Stimulated activated effector memory CD8-positive, alpha-beta T cell treated with anti-CD3 and anti-CD28 coated beads, Interleukin-12 subunit alpha, Interleukin-12 subunit beta, amount 100 ng/mL, for 72 hours (primary cell): ENCODE measurements at regions not wholly inside any gene's neighbourhood (a gene's known extent, or its start where the extent isn't known, plus 50 kb on each side); places are given as distances from the start of the nearest gene placed in this dataset.

Experiments
- ATAC-seq: fragments of 150-1000 bp; cut with Tn5 transposase; 2 replicates; pipeline ENCODE4 v1.10.0; 2021
- DNase-seq, 2 donors: peaks; one replicate each; pipeline ENCODE4 v3.0.0; 2021 to 2022; ENCODE audit warnings: low spot score in 2 of 2
- H3K27ac Mint-ChIP-seq: one replicate; pipeline ENCODE4 v1.8.0; 2022; ENCODE audit warnings: mild to moderate bottlenecking, mixed read lengths
- H3K36me3 Mint-ChIP-seq: one replicate; pipeline ENCODE4 v1.8.0; 2022; ENCODE audit warnings: mild to moderate bottlenecking, mixed read lengths
- H3K4me1 Mint-ChIP-seq: one replicate; pipeline ENCODE4 v1.8.0; 2022; ENCODE audit warnings: mixed read lengths
- H3K4me3 Mint-ChIP-seq: one replicate; pipeline ENCODE4 v1.8.0; 2022; ENCODE audit warnings: mild to moderate bottlenecking, mixed read lengths
- H3K9me3 Mint-ChIP-seq: one replicate; pipeline ENCODE4 v1.8.0; 2022; ENCODE audit warnings: mixed read lengths

DNA sequence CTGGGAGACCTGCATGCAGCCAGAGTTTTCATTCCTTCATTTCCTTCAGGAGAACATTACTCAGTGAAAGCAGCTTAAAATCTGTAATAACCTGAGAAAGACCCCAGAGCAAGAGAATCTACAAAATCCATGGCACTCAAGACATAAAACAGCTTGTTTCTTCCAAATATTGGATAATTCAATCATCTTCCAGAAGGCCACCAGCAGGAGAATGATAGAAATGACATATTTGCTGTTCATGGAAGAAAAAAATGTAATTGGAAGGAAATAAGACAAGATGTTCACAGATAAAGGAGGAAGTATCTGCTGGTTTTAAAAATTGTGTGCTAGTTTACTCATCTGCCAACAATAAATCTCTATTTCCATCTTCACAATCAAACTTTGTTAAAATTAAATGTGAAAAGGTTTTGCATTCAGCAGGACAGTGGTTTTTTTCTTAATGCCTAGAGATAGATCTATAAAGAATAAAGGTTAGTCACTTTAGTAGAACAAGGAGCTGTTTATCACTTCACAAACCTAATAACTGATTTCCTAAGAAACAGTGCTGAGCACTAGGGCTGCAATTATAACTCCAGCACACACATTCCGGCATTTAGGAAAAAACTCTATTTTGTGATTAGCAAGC lies 530.8 kb downstream of the NSUN3 start:
- no peak for ATAC-seq
- H3K4me3 Mint-ChIP-seq, result no peak overlapping the region
- H3K4me1 Mint-ChIP-seq, result no peaks in the 10 kb centered on the region
- no peak for DNase-seq
- H3K36me3 Mint-ChIP-seq, result no peaks in the 10 kb centered on the region
- peaks cover 6% of the 10 kb centered on the region for H3K9me3 Mint-ChIP-seq
- no peak overlapping the region for H3K27ac Mint-ChIP-seq

DNA sequence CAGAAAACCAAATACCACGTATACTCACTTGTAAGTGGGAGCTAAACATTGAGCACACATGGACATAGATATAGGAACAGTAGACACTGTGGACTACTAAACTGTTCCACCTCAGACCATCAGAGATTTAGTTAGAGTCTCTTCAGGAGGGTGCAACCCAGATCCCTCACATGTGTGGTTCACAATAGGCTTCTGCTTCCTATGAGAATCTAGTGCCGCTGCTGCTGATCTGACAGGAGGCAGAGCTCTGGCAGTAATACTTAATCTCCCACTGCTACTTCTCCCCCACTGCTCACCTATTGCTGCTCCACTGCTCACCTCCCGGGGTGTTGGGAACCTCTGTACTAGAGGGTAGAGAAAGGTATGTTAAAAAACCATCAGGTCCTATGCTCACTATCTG lies 533.3 kb downstream of the NSUN3 start:
- Mint-ChIP-seq H3K36me3 (no peaks in the 10 kb centered on the region), H3K9me3 (peaks cover 5% of the 10 kb centered on the region), H3K4me3 (no peak overlapping the region), H3K27ac (no peak overlapping the region), H3K4me1 (no peaks in the 10 kb centered on the region)
- no peak for DNase-seq
- no peak for ATAC-seq

DNA sequence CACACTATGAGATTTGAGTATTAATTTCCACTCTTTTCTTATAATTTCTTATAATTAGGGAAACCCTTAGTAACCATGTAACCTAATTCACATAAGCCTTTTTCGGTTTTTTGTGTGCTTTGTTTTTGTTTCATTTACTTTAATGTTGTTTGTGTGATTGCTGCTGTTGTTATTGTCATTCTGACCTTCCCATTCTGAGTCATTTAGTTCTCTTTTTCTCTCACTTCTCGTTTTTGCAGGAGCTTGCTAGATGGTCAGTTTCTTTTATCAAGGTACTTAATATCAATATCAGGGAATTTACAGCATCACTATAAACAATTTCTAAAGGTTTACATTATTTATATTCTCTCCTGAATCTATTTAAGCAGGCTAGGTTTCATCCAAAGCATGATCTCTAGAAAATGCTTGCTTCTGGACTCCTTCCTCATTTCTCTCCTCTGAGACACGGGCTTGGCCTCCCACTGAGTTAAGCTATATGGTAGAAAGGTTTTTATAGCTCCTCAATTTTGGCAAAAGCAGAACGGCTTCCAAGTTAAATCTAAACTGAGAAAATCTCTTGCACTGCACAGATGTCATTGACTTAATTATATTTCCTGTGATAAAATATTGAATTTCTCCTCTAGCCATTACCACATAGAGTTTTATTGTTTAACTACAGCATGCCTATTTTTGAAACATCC lies 534.2 kb downstream of the NSUN3 start:
- H3K4me1 Mint-ChIP-seq, result no peaks in the 10 kb centered on the region
- no peak overlapping the region for H3K4me3 Mint-ChIP-seq
- DNase-seq (no peak), ATAC-seq (no peak)
- H3K36me3 Mint-ChIP-seq, result no peaks in the 10 kb centered on the region
- no peak overlapping the region for H3K27ac Mint-ChIP-seq
- peaks cover 8% of the 10 kb centered on the region for H3K9me3 Mint-ChIP-seq

DNA sequence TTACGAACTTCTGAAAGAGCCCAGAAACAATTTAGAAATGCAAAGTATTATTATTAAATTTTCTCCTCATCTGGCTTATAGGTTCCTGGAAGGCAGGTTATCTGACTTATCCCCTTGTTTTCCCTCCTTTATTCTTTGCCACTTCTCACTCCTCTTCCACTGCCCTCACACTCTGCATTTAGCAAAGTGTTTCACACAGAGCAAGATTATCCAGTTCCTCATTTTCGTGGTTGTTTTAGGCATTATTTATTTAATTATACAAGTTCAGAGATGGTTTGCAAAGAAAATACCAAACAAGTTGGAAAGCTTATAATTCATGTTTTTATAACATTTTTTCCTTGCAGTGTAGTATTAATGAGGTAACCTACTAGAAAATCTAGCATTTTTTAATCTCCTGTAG lies 544.9 kb downstream of the NSUN3 start:
- ATAC-seq (no peak), DNase-seq (no peak)
- no peak overlapping the region for H3K27ac Mint-ChIP-seq
- H3K36me3 Mint-ChIP-seq, result no peaks in the 10 kb centered on the region
- no peaks in the 10 kb centered on the region for H3K4me1 Mint-ChIP-seq
- peaks cover 6% of the 10 kb centered on the region for H3K9me3 Mint-ChIP-seq
- H3K4me3 Mint-ChIP-seq, result no peak overlapping the region

DNA sequence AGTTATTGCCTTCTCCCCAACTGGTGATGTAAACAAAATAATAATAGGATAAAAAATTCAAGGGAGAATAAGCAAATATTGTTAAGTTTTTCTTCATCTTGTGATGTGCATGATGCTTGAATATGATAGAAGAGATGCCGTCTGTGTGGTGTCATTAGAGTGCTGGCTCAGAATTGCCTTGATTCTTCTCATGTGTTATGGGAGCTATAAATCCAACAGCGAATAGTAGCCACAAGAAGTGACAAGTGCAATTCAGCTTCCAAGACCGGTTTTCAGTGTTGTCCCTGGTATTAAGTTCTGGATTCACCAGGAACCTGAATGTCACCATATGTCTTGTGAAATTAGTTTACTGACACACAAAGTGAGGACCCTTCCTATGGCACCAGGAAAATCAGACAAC lies 547.0 kb downstream of the NSUN3 start:
- H3K9me3 Mint-ChIP-seq, result peaks cover 13% of the 10 kb centered on the region
- no peak for DNase-seq
- no peak overlapping the region for H3K4me3 Mint-ChIP-seq
- no peak for ATAC-seq
- no peaks in the 10 kb centered on the region for H3K36me3 Mint-ChIP-seq
- H3K27ac Mint-ChIP-seq, result no peak overlapping the region
- H3K4me1 Mint-ChIP-seq, result no peaks in the 10 kb centered on the region

DNA sequence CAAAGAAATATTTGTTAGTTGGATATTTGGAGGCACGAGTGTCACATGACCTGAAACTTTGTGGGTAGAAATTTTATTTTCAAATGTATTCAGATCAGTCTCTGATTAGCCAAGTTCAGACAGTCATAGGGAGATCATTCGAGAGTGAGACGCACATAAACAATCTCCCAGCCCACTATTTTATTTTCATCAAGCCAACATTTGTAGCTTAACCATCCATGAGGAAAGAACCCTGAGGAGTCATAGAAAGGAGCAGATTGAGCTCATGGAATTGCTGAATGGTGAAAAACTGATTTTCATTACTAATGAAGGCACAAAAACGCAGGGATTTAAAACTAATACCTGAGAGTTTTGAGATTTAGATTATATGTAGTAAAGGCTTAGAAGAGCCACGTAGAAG lies 548.7 kb downstream of the NSUN3 start:
- H3K4me3 Mint-ChIP-seq, result no peak overlapping the region
- no peaks in the 10 kb centered on the region for H3K36me3 Mint-ChIP-seq
- peaks cover 13% of the 10 kb centered on the region for H3K9me3 Mint-ChIP-seq
- no peak for DNase-seq
- ATAC-seq, result no peak
- H3K27ac Mint-ChIP-seq, result no peak overlapping the region
- no peaks in the 10 kb centered on the region for H3K4me1 Mint-ChIP-seq

DNA sequence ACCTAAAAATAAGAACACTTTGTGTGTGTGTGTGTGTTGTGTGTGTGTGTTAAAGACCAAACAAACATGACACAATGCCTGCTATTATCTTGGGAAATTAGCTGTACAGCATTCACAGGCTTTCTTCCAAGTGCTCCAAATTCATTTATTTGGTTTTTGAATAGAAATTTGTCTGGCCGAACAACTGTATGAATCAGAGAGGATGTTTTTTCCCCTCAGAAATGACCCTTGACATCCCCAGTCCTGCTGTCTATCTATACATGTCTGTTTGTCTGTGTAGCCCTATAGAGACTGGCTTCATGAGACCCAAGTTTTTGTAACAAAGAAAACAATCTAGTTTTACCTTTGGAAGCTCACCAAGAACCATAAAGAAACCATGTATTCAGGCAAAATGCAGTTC lies 549.8 kb downstream of the NSUN3 start:
- no peak overlapping the region for H3K27ac Mint-ChIP-seq
- ATAC-seq (no peak), DNase-seq (no peak)
- H3K36me3 Mint-ChIP-seq, result no peaks in the 10 kb centered on the region
- peaks cover 13% of the 10 kb centered on the region for H3K9me3 Mint-ChIP-seq
- no peaks in the 10 kb centered on the region for H3K4me1 Mint-ChIP-seq
- H3K4me3 Mint-ChIP-seq, result no peak overlapping the region

DNA sequence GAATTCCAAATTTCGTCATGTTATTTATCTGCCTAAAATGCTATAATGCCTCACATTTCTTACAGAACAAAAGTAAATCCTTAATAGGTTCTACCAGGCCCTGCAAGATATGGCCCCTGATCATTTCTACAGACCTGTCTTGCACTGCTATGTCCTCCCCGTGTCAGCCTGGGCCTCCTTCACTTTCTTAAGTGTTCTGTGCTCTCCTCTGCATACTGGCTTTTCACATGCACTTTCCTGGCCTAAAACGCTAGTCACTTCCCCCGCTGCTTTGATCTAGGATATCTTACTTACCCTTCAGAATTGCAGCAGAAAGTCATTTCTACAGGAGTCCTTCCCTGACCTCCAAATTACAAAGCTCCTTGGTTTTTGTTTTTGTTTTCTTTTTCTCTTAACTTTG lies 551.3 kb downstream of the NSUN3 start:
- no peaks in the 10 kb centered on the region for H3K4me1 Mint-ChIP-seq
- H3K9me3 Mint-ChIP-seq, result peaks cover 12% of the 10 kb centered on the region
- H3K36me3 Mint-ChIP-seq, result no peaks in the 10 kb centered on the region
- no peak overlapping the region for H3K27ac Mint-ChIP-seq
- DNase-seq (no peak), ATAC-seq (no peak)
- no peak overlapping the region for H3K4me3 Mint-ChIP-seq

DNA sequence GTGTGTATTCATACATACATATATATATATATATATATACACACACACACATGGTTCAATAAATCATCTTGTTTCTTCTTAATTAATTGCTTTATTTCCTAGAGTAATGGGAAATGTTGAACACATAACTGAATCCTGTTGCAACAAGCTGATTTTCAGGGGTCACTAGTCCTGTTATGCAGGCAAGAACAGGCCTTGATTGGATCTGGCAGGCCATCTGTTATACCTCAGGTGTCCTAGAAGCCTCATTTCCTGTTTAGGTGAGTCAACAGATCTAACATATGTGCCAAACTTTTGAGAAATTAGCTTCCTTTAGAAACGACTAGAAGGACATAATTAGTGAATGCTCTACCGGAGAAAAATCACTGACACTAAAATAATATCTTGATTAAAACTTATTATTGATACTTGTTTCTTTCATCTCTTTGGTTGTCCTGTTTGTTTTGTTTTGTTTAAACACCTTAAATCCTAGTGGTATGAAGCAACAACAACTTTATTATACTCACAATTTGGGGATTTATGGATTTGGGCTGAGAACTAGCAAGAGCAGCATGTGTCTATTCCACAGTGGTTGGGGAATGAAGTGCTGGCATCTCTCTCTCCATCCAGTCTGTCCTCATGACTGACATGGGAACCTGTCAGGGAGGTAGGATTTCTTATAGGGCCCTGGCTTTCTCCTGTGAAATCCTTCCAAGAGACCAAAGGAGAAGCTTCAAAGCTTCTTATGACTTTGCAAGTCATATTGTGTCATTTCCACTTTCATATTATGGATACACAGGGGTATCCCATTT lies 552.6 kb downstream of the NSUN3 start:
- Mint-ChIP-seq H3K4me3 (no peak overlapping the region), H3K27ac (no peak overlapping the region), H3K9me3 (peaks cover 16% of the 10 kb centered on the region), H3K36me3 (no peaks in the 10 kb centered on the region), H3K4me1 (no peaks in the 10 kb centered on the region)
- ATAC-seq (no peak), DNase-seq (no peak)

DNA sequence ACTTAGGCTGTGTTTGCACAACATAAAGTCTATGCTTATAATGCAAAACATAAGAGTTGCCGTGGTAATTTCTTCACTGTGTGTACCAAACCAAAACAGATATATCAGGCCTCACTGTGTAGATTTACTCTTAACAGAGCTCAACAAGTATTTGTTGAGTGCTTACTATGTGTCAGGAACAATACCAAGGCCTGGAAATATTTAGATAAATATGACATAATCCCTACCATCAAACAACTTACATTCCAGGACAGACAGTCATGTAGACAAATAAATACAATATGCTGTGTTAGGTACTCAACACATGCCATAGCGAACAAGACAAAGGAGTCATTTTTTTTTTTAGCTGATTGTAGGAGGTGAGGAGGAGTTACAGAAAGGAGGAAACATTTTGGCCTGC lies 554.0 kb downstream of the NSUN3 start:
- Mint-ChIP-seq H3K4me3 (no peak overlapping the region), H3K4me1 (no peaks in the 10 kb centered on the region), H3K36me3 (no peaks in the 10 kb centered on the region), H3K27ac (no peak overlapping the region), H3K9me3 (peaks cover 16% of the 10 kb centered on the region)
- DNase-seq (no peak), ATAC-seq (no peak)

DNA sequence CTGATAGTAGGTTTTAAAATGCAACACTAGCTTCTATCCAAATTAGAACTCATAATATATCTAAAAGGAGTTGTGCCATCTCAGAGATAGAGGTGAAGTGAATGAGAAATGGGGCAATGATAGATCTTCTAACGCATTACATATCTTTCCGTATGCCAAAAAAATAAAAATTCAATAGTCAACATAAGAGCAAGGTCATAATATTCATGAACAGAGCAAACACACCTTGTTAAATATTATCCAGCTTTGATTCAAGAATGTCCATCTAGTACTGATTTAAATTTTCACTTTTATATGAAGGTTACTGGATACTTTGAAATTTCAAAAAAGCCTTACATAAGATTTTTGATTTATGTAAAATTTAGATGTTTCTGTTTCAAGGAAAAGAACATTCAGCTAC lies 554.5 kb downstream of the NSUN3 start:
- peaks cover 14% of the 10 kb centered on the region for H3K9me3 Mint-ChIP-seq
- H3K36me3 Mint-ChIP-seq, result no peaks in the 10 kb centered on the region
- no peak overlapping the region for H3K4me3 Mint-ChIP-seq
- H3K4me1 Mint-ChIP-seq, result no peaks in the 10 kb centered on the region
- no peak for ATAC-seq
- no peak for DNase-seq
- no peak overlapping the region for H3K27ac Mint-ChIP-seq

DNA sequence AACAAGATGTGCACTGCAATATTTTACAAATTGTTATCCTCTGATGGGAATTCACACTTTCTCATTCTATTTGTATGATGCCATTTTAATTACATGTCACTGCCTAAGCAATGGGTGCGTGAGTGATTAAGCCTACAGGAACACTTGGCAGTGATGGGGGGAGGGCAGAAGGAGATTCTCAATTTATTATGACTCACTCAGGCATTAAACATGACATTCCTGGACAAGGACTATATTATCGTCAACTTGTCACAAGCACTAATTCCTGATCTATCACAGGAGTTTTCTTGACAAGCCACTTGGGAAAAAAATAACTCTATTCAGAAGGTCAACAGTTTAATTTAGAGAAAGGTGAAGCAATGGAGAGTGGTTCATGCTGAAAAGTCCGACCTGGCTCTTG lies 556.8 kb downstream of the NSUN3 start:
- H3K4me1 Mint-ChIP-seq, result no peaks in the 10 kb centered on the region
- no peak for ATAC-seq
- H3K36me3 Mint-ChIP-seq, result no peaks in the 10 kb centered on the region
- H3K9me3 Mint-ChIP-seq, result peaks cover 10% of the 10 kb centered on the region
- H3K27ac Mint-ChIP-seq, result no peak overlapping the region
- DNase-seq, result no peak
- H3K4me3 Mint-ChIP-seq, result no peak overlapping the region

DNA sequence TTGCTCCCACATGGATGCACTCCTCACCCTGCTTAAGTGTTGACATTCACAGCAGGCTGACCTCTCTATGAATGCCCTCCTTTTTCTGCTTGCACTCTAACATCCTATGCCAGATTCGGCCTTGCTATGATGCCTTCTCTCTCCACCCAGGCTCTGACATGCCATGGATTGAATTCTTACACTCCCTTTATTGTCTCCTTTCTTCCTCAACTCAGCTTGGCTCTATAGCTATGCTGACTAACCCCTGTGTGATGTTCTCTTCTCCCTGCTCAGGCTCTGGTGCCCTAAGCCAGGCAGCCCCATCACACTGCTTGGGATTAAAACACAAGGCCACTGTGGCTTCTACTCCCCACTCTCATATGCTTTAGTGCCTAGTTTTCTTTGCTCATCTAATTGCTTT lies 563.7 kb downstream of the NSUN3 start:
- no peaks in the 10 kb centered on the region for H3K36me3 Mint-ChIP-seq
- ATAC-seq (no peak), DNase-seq (no peak)
- no peak overlapping the region for H3K4me3 Mint-ChIP-seq
- no peaks in the 10 kb centered on the region for H3K4me1 Mint-ChIP-seq
- no peak overlapping the region for H3K27ac Mint-ChIP-seq
- peaks cover 14% of the 10 kb centered on the region for H3K9me3 Mint-ChIP-seq

DNA sequence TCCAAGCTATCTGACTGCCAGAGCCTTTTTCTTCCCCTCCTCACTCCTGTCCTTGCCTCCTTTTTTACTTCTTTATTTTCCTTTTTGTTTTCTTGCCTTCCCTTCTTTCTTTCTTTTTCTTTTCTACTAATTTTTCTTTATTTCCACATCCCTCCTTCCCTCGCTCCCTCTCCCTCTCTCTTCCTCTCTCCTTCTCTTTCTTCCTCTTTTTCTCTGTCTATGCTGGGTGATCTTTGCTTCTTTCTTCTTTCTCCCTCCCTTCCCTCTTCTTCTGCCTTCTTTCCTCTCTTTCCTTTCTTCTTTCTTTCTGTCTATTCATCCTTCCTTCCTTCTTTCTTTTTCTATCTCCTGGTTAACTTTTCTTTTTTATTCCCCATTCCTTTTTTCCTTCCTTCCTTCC lies 564.8 kb downstream of the NSUN3 start:
- DNase-seq (no peak), ATAC-seq (no peak)
- no peaks in the 10 kb centered on the region for H3K4me1 Mint-ChIP-seq
- H3K27ac Mint-ChIP-seq, result no peak overlapping the region
- no peak overlapping the region for H3K4me3 Mint-ChIP-seq
- peaks cover 19% of the 10 kb centered on the region for H3K9me3 Mint-ChIP-seq
- no peaks in the 10 kb centered on the region for H3K36me3 Mint-ChIP-seq

DNA sequence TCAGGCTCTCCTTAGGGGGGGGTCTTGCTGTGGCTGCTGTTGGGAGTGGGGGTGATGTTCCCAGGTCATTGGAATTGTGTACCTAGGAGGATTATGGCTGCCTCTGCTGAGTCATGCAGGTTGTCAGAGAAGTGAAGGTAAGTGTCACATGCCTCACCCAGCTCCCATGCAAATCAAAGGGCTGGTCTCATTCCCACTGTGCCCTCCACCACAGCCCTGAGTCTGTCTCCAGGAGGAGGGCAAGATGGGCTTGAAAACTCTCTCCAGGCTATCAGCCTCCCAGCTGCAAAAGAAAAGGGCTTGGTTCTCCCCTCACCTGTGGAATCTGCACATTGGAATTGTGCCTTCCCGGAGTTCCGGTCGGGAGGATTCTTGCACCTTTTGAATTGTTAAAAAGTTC lies 580.5 kb downstream of the NSUN3 start:
- no peak overlapping the region for H3K4me3 Mint-ChIP-seq
- H3K27ac Mint-ChIP-seq, result no peak overlapping the region
- no peak for DNase-seq
- H3K36me3 Mint-ChIP-seq, result no peaks in the 10 kb centered on the region
- ATAC-seq, result no peak
- H3K4me1 Mint-ChIP-seq, result no peaks in the 10 kb centered on the region
- peaks cover 9% of the 10 kb centered on the region for H3K9me3 Mint-ChIP-seq

DNA sequence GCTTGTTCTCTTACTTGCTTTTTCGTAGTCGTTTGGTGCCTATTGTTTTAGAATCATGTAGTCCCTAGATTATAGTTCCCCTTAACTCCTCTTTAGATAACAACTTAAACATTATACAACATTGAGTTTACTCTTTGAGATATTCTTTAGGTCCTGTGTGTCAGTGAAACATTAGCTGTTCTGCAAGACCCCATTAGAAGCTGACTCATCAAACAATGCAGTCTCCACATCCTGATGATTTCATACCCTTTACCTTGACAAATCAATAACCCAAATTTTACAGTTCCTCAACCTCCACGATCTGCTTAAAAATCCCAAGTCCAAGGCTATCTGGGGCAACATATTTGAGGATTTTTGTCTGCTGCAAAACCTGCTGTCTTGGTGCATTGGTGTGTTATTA lies 582.9 kb downstream of the NSUN3 start:
- H3K9me3 Mint-ChIP-seq, result peaks cover 17% of the 10 kb centered on the region
- no peaks in the 10 kb centered on the region for H3K4me1 Mint-ChIP-seq
- ATAC-seq, result no peak
- H3K36me3 Mint-ChIP-seq, result no peaks in the 10 kb centered on the region
- no peak overlapping the region for H3K4me3 Mint-ChIP-seq
- no peak overlapping the region for H3K27ac Mint-ChIP-seq
- no peak for DNase-seq
